GM06990 (cell line): ENCODE measurements at regions not wholly inside any gene's neighbourhood (a gene's known extent, or its start where the extent isn't known, plus 50 kb on each side); places are given as distances from the start of the nearest gene placed in this dataset.

Source experiments
- DNase-seq: peaks from one replicate; pipeline ENCODE4 v3.0.0-alpha.2; 2011; ENCODE audit not compliant: insufficient read length; ENCODE audit errors: extremely low read depth
- H3K27me3 ChIP-seq: replicated peaks from 2 replicates; pipeline ENCODE4 v1.6.0; 2011; ENCODE audit warnings: low read length; ENCODE audit not compliant: control insufficient read depth, insufficient read depth
- H3K36me3 ChIP-seq: 2 replicates; pipeline ENCODE4 v1.5.1; 2011; ENCODE audit warnings: low read length; ENCODE audit not compliant: control insufficient read depth, insufficient read depth
- H3K4me3 ChIP-seq: replicated peaks from 2 replicates; pipeline ENCODE4 v1.5.1; 2011; ENCODE audit warnings: low read depth, mild to moderate bottlenecking, control low read depth, low read length
- CTCF ChIP-seq: IDR thresholded peaks from 2 replicates; pipeline ENCODE4 v1.5.1; 2011; ENCODE audit warnings: low read length, control low read depth, mild to moderate bottlenecking, inconsistent platforms; ENCODE audit not compliant: insufficient read depth, poor library complexity, severe bottlenecking

- Histone ChIP-seq H3K27me3 (no peaks in the 10 kb centered on the region), H3K36me3 (no peaks in the 10 kb centered on the region), H3K4me3 (no peak overlapping the region)
- TF ChIP-seq CTCF = no peak
- DNase-seq = no peak
These were observed 171.1 kb upstream of the FGGY start for GRCh38 chr1:59125676-59126320.

GRCh38 chr1:59126366-59126765 lies 170.5 kb upstream of the FGGY start:
- Histone ChIP-seq H3K27me3 (no peaks in the 10 kb centered on the region), H3K36me3 (no peaks in the 10 kb centered on the region), H3K4me3 (no peak overlapping the region)
- DNase-seq = no peak
- no peak for TF ChIP-seq CTCF

GRCh38 chr1:59128239-59128736 lies 168.6 kb upstream of the FGGY start:
- DNase-seq = no peak
- Histone ChIP-seq H3K27me3 (no peaks in the 10 kb centered on the region), H3K4me3 (no peak overlapping the region), H3K36me3 (no peaks in the 10 kb centered on the region)
- no peak for TF ChIP-seq CTCF

GRCh38 chr1:59128784-59129227 lies 168.1 kb upstream of the FGGY start:
- TF ChIP-seq CTCF = no peak
- Histone ChIP-seq H3K27me3 (no peaks in the 10 kb centered on the region), H3K36me3 (no peaks in the 10 kb centered on the region), H3K4me3 (no peak overlapping the region)
- DNase-seq = no peak

- DNase-seq = no peak
- Histone ChIP-seq H3K36me3 (no peaks in the 10 kb centered on the region), H3K27me3 (no peaks in the 10 kb centered on the region), H3K4me3 (no peak overlapping the region)
- no peak for TF ChIP-seq CTCF
These were observed 164.6 kb upstream of the FGGY start for GRCh38 chr1:59132295-59132694.

GRCh38 chr1:59133997-59134396 lies 162.9 kb upstream of the FGGY start:
- no peak for TF ChIP-seq CTCF
- Histone ChIP-seq H3K36me3 (no peaks in the 10 kb centered on the region), H3K4me3 (no peak overlapping the region), H3K27me3 (no peaks in the 10 kb centered on the region)
- no peak for DNase-seq
